Right atrium auricular region (tissue), 2 donors: ENCODE measurements at regions not wholly inside any gene's neighbourhood (a gene's known extent, or its start where the extent isn't known, plus 50 kb on each side); places are given as distances from the start of the nearest gene placed in this dataset.

Experiments
- DNase-seq: peaks from one replicate; pipeline ENCODE4 v3.0.0-alpha.2; 2019; ENCODE audit warnings: low spot score
- H3K27ac ChIP-seq, 2 donors: fragments of 200-600 bp; sonication (generic); 1 replicate in 1 of 2; 2 replicates in 1 of 2; pipeline ENCODE4 v1.5.1; 2016 to 2019
- H3K27me3 ChIP-seq, 2 donors: fragments of 200-600 bp; sonication (generic); one replicate each; pipeline versions ENCODE4 v1.5.1 to v1.6.0; 2017 to 2019
- H3K36me3 ChIP-seq: fragments of 200-600 bp; sonication (generic); one replicate; pipeline ENCODE4 v1.5.1; 2016
- H3K4me1 ChIP-seq, 2 donors: fragments of 200-600 bp; sonication (generic); one replicate each; pipeline versions ENCODE4 v1.5.1 to v1.6.0; 2017 to 2019
- H3K4me3 ChIP-seq, 2 donors: fragments of 200-600 bp; sonication (generic); 1 replicate in 1 of 2; 2 replicates in 1 of 2; pipeline ENCODE4 v1.5.1; 2017 to 2019; ENCODE audit warnings: mild to moderate bottlenecking in 1 of 2, moderate library complexity in 1 of 2
- H3K9me3 ChIP-seq, 2 donors: fragments of 200-600 bp; sonication (generic); one replicate each; pipeline ENCODE4 v1.5.1; 2019
- TF ChIP-seq, protein P1 (sequence below), 2 donors: fragments of 200-600 bp; sonication (generic); IDR thresholded peaks; one replicate each; pipeline ENCODE4 v1.5.1; 2019; ENCODE audit warnings: antibody characterized with exemption in 2 of 2

DNA sequence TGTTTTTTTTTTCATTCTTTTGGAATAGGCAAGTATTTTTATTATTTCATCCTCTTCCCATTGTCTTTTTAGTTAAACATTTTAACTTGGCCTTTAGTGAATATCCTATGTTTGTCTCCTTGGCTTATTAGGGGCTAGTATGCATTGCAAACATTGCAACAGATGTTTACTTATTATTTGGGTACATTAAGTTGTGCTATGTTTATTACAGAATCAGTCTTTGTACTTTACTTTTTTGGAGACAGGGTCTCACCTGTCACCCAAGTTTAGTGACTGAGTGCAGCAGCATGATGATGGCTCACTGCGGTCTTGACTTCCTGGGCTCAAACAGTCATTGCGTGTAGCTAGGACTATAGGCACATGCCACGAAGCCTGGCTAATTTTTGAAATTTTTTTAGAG, 51.1 kb upstream of the NUDT6 start:
- no peak overlapping the region for H3K27ac ChIP-seq
- TF ChIP-seq, protein P1, sequence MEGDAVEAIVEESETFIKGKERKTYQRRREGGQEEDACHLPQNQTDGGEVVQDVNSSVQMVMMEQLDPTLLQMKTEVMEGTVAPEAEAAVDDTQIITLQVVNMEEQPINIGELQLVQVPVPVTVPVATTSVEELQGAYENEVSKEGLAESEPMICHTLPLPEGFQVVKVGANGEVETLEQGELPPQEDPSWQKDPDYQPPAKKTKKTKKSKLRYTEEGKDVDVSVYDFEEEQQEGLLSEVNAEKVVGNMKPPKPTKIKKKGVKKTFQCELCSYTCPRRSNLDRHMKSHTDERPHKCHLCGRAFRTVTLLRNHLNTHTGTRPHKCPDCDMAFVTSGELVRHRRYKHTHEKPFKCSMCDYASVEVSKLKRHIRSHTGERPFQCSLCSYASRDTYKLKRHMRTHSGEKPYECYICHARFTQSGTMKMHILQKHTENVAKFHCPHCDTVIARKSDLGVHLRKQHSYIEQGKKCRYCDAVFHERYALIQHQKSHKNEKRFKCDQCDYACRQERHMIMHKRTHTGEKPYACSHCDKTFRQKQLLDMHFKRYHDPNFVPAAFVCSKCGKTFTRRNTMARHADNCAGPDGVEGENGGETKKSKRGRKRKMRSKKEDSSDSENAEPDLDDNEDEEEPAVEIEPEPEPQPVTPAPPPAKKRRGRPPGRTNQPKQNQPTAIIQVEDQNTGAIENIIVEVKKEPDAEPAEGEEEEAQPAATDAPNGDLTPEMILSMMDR (IDR thresholded peaks at IDR 0.05) = no peak
- peaks cover 0 to 5% of the 10 kb centered on the region in 2 donors for H3K9me3 ChIP-seq
- no peaks in the 10 kb centered on the region for H3K27me3 ChIP-seq
- no peak overlapping the region for H3K4me3 ChIP-seq
- H3K4me1 ChIP-seq = no peaks in the 10 kb centered on the region
- no peak for DNase-seq
- H3K36me3 ChIP-seq = no peaks in the 10 kb centered on the region

- Histone ChIP-seq H3K27ac (no peak overlapping the region), H3K9me3 (peaks cover 0 to 9% of the 10 kb centered on the region in 2 donors), H3K36me3 (peaks cover 10% of the 10 kb centered on the region), H3K27me3 (no peaks in the 10 kb centered on the region), H3K4me1 (no peaks in the 10 kb centered on the region), H3K4me3 (no peak overlapping the region)
- TF ChIP-seq, protein P1 (IDR thresholded peaks at IDR 0.05) = no peak
- no peak for DNase-seq
Observed at GRCh38 chr4:122976111-122976510, 53.7 kb upstream of the NUDT6 start.

- Histone ChIP-seq H3K4me1 (no peaks in the 10 kb centered on the region), H3K27ac (no peak overlapping the region), H3K36me3 (peaks cover 10% of the 10 kb centered on the region), H3K27me3 (no peaks in the 10 kb centered on the region), H3K4me3 (no peak overlapping the region), H3K9me3 (peaks cover 0 to 12% of the 10 kb centered on the region in 2 donors)
- TF ChIP-seq, protein P1 (IDR thresholded peaks at IDR 0.05) = no peak
- no peak for DNase-seq
Observed at GRCh38 chr4:122977103-122977502, 54.7 kb upstream of the NUDT6 start.

GRCh38 chr4:122978109-122978508, 55.7 kb upstream of the NUDT6 start:
- Histone ChIP-seq H3K9me3 (peaks cover 0 to 12% of the 10 kb centered on the region in 2 donors), H3K36me3 (peaks cover 10% of the 10 kb centered on the region), H3K4me3 (no peak overlapping the region), H3K27me3 (no peaks in the 10 kb centered on the region), H3K4me1 (no peaks in the 10 kb centered on the region), H3K27ac (no peak overlapping the region)
- TF ChIP-seq, protein P1 (IDR thresholded peaks at IDR 0.05) = no peak
- no peak for DNase-seq

DNA sequence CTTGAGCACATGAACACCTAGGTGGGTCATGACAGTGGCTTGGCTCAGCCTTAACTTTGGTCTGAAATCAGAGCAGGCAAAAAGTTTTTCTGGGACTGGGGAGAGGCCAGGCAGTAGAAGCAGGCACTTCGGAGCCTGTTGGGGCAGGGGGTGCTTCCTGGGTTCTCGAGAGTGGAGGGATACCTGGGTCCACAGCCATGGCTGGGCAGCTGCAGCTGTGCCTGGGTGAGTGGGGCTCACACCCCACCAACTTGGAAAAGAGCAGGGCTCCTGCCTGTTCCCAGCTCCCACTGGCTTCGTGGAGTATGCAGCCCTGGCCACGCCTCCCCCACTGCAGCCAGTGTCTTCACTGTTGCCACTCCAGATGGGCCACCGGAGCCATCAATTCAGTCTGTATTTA, 56.4 kb upstream of the NUDT6 start:
- Histone ChIP-seq H3K36me3 (peaks cover 10% of the 10 kb centered on the region), H3K27ac (no peak overlapping the region), H3K27me3 (no peaks in the 10 kb centered on the region), H3K4me1 (no peaks in the 10 kb centered on the region), H3K9me3 (peaks cover 0 to 12% of the 10 kb centered on the region in 2 donors), H3K4me3 (no peak overlapping the region)
- TF ChIP-seq, protein P1 (IDR thresholded peaks at IDR 0.05) = no peak
- DNase-seq = no peak

DNA sequence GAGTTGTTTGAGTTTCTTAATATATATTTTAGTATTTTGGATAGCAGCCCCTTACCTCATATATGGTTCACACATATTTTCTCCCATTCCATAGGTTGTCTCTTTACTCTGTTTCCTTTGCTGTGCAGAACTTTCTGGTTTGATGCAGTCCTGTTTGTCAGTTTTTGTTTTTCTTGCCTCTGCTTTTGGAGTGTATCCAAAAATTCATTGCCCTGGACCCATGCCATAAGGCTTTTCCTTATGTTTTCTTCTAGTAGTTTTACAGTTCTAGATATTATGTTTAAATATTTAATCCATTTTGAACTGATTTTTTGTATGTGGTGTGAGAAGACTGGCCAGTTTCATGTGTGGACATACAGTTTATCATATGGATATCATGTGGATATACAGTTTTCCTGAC, 58.5 kb upstream of the NUDT6 start:
- DNase-seq = no peak
- TF ChIP-seq, protein P1 (IDR thresholded peaks at IDR 0.05) = no peak
- H3K4me3 ChIP-seq = no peak overlapping the region
- no peak overlapping the region for H3K27ac ChIP-seq
- peaks cover 0 to 7% of the 10 kb centered on the region in 2 donors for H3K9me3 ChIP-seq
- peaks cover 10% of the 10 kb centered on the region for H3K36me3 ChIP-seq
- no peaks in the 10 kb centered on the region for H3K4me1 ChIP-seq
- H3K27me3 ChIP-seq = no peaks in the 10 kb centered on the region
